Inflammatory macrophage treated with lipopolysaccharide for 1 hour (primary cell): ENCODE measurements at regions not wholly inside any gene's neighbourhood (a gene's known extent, or its start where the extent isn't known, plus 50 kb on each side); places are given as distances from the start of the nearest gene placed in this dataset.
"Not testable (repeated sequence)": the region's sequence is repeated elsewhere in the genome, so short reads cannot be mapped to it uniquely, and the experiment has no call there.

Experiments used
- DNase-seq, 2 donors: peaks; one replicate each; pipeline ENCODE4 v3.0.0-alpha.2; 2020 to 2022

DNA sequence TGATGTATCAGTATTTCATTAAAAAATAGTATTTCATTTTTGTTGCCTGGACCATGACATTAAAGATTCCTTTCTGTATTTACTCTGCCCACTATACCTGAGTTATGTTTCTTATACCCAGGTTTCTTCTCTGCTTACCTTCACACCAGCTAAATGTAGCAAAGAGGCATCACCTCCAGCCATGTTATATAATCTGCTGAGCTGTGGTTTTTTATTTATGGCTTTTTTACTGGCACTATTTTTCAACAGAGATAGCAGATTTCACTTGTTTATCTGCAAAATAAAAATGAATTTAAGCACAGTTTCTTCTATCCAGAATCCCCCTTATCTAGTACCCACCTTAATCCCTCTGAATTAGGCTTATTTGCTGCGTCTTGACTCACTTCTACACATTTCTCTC lies 979.0 kb upstream of the MAN1A1 start:
- DNase-seq, result no peak

DNA sequence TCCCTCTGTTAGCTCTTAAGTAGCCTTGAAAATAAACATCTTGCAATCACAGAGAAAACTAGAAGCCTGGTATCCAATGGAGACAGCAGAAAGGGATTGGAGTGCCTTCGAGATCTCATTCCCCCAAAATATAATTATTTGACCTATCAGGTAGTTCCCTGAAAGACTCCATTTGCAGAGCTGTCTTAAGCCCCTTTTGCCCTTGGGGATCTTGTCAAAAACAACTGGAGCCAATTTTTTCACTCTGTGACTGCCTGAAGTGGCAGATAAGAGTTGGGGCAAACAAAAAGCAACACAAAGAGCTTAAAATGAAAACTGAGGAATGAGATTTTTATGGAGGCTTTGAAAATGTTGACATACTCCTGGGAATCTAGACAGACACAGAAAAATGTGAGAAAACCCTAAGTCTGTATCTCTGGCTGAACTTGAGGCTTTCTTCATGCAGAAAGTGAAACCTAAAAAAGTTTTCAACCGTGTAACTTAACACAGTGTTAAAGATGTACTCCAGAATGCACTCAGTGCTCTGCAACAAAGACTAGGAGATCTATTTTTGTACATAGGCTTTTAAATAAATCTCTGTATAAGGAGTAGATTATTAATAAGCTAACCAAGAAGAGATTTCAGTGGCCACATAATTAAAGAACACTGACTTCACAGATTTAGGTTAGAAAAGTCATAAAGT lies 971.1 kb upstream of the MAN1A1 start:
- DNase-seq, result no peak

DNA sequence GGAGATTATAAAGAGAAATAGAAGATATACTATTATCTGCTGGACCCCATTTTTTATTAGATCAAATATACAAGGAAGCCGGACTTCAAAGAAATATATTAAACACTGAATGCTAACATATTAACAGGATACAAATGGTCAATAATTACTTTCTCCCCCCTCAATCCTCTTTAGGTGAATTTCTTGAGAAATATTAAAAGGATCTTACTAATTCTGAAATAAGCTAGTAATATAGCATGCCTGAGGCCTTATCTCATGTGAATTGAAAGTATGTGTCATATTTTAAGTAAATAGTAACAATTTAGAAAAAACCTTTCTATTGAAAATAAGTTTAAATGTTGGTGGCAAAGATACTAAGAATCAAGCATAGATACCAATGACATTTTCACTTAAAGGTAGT lies 954.7 kb upstream of the MAN1A1 start:
- no peak for DNase-seq

DNA sequence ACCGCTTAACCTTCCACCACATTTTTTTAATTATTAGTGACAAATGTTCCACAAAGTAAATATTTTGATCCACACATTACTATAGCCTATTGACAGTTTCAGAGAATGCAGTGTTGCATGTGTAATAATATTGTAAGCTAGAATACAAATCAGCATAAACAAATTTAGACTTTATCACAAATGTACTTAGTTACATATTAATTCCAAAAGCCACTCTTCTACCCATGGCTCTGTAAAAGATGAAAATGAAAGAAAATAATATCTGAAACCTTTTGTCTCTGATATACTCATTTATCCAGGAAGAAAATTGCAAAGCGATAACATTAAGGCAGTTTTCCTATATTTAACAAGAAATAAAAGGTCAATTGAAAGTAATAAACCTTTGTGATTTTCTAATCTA lies 954.0 kb upstream of the MAN1A1 start:
- no peak for DNase-seq

DNA sequence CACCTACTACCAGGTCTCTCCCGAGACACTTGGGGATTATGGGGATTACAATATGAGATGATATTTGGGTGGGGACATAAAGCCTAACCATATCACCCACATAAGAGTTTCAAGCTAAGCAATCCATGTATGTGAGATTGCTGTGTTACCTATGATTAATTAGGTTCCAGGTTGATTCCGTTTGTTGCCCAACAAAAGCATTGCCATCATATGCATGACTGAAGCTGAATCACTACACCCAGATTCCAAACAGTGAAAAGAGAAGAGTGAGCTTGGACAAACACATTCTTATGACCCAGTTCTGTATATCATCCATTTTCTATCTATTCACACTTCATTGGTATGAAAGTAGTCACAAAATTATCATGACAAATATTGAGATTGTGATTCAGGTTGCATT lies 952.5 kb upstream of the MAN1A1 start:
- DNase-seq, result no peak

DNA sequence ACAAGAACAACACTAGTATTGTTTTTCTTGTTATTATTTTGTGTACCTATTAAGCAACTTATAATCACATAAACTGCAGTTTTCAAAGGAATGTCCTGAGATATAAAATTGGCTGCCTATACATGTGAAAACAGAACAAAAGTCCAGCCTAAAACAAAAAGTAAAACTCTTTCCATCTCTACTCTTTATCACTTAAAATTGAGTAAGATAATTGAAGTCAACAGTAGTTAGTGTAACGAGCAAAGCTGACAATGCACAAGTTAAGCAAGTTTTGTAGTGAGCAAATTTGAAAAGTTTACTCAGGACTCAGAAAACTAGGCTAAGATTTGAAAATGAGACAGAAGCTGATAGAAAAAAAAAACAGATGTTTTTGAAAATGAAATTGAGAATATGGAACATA lies 941.4 kb upstream of the MAN1A1 start:
- no peak for DNase-seq

DNA sequence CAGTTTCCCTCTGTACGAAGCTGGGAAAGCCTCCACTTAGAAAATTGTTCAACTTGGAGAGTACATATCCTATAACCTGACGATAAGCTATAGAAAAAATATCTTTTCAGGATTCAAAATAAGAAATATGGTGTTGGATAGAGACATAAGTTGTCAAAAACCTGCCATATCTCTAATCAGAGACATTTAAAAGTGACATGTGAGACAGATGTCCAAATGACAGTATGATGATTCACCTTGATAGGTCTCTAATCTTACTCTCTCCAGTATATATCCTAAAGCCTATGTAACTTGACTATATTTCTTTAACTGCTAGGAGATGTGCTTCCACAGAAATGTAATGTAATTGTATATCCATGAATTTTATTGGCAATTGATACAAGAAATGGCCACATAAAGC lies 932.4 kb upstream of the MAN1A1 start:
- DNase-seq, result no peak

DNA sequence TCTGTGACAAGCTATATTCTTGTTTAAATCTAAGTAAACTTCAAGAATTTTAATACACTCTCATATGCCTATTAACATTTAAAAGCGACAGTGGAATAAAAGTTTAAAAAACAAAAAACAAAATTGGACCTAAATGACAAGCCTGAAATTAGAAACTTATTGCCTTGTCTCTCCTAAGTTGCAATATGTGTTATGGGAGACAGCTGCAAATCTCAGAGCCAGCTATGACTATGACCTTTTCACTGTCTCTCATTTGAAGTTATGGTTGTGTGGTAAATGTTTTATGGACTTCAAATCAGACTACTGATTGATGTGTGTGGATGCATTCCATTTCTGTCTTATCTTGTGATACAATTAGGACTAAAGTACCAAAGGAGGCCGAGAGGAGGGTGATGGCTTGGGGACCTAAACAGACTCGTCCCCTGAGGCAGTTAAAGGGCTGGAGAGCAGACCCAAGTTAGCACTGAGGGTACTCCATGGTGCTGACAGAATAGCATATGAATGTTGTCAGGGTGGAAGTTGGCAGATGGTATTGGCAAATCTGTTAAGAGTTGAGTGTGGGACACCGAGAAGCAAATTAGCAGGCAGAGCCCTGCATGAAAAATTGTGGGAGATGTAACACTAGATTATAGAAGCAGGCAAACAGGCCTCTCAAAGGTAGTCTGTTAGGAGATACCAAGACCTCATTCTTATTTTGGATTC lies 930.1 kb upstream of the MAN1A1 start:
- DNase-seq, result no peak

DNA sequence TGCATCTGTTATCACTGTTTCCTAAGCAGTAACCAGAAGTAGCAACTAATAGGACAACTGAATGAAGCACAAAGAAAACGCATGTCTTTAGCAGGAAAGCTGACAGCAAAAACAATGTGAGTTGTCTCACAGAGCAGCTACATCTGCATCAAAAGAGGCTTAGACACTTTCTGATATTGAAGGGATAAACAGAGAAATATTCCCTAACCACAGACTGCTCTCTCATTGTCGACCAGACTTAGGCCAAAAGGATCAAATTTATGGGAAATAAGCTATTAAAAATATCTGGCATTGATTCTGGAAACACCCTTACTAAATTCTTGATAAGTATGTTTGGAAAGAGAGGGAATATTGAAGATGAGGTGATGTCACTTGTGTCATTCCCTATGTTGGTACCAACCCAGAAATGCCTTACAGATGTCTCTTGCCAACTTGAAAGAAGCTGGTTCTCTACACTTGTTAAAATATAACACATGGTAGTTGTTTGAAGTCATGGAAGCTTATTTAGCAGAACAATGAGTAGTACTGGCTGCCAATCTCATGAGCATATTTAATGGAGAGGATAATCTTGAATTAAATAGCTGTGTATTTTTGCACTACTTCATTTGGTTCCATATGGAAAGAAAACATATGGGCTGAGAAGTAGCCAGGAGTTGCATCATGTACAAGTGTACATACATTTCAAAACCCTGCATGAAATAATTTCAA lies 929.3 kb upstream of the MAN1A1 start:
- DNase-seq, result no peak

DNA sequence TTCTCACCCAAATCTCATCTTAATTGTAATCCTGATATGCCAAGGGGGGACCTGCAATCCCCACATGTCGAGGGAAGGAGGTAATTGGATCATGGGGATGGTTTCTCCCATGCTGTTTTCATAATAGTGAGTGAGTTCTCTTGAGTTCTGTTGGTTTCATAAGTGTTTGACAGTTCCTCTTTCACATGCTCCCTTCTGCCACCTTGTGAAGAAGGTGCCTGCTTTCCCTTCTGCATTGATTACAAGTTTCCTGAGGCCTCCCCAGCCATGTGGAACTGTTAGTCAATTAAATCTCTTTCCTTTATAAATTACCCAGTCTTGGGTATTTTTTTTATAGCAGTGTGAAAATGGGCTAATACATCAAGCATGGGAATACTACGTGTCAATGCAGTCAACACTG lies 925.0 kb upstream of the MAN1A1 start:
- DNase-seq, result no peak

DNA sequence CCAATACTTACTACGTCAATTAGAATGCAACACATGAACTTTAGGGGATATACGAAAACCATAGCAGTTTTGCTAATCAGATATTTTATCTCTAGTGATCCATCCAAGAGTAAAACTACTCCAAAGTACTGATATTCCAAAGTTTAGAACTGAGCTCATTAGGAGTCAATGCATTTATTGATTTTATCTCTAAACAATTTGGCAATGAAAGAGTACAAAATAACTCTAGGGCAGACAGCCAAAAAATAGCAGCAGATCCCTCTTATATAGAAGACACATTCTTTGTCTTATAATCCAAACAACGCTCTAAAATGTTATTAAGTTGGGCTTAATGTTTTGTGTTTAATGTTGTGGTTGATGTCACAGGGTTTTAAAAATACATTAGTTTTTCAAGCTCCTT lies 923.9 kb upstream of the MAN1A1 start:
- no peak for DNase-seq

DNA sequence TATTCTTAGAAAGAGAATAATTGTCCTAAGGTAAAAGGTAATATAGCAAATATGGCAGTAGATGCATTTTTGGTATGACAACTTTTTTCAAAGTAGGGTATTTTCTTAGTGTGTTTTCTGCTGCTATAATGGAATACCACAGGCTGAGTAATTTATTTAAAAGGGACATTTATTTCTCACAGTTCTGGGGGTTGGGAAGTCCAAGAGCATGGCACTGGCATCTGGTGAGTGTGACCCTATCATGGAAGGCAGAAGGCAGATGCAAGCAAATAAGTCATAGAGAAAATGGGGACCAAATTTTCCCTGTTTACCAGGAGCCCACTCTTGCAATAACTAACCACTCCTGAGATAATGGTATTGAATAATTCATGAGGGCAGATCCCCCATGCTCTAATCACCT lies 922.5 kb upstream of the MAN1A1 start:
- no peak for DNase-seq

DNA sequence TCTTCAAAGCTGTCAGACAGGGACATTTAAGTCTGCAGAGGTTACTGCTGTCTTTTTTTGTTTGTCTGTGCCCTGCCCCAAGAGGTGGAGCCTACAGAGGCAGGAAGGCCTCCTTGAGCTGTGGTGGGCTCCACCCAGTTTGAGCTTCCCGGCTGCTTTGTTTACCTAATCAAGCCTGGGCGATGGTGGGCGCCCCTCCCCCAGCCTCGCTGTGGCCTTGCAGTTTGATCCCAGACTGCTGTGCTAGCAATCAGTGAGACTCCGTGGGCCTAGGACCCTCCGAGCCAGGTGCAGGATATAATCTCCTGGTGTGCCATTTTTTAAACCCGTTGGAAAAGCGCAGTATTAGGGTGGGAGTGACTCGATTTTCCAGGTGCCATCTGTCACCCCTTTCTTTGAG lies 918.7 kb upstream of the MAN1A1 start:
- DNase-seq, result not testable (repeated sequence)

DNA sequence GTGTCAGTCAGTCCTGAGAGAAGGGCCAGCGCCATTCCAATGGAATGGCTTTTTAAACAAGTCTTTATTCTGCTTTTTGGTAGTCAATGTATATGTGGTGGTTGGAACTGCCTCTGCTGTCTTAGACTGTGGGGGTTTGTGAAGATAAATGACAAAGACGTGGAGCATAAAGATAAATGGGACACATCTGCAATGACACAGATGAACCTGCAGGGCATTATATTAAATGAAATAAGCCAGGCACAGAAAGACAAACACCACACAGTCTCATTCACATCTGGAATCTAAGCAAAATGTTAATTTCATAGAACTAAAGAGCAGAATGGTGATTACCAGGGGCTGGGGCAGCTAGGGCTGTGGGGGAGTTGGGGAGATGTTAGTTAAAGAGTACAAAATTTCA lies 912.8 kb upstream of the MAN1A1 start:
- no peak for DNase-seq

DNA sequence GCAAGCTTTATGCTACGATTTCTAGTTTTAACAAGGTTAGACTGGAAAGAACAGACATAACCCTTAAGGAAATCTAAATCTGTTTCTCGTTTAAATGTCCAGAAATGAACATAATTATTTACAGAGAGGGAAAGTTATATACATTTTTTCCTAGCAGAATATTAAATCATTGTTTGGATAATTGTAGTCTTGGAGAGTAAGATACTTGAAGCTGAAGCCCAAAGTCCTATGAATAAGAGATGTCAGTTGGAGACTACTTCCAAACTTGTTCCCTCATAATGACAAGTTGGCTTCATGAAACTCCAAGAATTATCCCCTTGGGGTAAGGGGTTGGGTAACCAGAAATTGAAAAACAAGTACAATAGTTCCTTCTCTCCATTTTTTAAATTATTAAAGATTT lies 911.1 kb upstream of the MAN1A1 start:
- no peak for DNase-seq

DNA sequence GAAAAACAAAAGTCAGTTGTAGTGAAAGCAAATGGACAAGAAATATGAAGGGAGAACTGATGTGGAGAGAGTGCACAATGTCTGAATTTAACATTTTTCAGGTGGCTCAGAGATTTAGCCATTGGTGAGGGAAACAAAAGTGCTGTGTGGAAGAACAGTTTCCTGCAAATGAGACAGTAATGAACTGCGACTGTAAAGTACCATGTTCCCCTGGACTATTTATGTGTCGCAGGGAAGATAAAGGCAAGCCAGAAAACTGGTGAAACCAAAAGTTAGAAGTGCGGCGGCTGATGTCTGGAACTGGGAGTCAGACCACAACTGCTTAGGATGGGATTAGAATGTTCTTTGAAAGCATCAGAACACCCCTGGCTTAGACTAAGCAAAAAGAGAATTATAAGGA lies 905.1 kb upstream of the MAN1A1 start:
- DNase-seq, result no peak

DNA sequence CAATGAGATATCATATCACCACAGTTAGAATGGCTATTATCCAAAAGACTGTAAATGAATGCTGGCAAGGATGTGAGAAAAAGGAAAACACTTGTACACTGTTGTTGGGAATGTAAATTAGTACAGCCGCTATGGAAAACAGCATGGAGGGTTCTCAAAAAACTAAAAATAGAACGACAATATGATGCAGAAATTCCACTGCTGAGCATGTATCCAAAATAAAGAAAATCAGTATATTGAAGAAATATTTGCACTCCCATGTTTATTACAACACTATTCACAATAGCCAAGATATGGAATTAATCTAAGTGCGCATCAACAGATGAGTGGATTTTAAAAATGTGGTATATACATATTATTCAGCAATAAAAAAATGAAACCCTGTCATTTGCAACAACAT lies 898.9 kb upstream of the MAN1A1 start:
- no peak for DNase-seq

DNA sequence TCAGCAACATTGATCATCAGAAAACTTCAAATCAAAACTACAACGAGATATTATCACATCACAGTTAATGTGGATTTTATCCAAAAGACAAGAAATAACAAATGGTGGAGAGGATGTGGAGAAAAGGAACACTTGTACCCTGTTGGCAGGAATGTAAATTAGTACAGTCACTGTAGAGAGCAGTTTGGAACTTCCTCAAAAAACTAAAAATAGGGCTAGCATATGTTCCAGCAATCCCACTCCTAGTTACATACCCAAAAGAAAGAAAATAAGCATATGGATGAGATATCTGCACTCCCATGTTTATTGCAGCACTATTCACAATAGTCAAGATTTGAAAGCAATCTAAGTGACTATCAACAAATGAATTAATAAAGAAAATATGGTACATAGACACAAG lies 887.7 kb upstream of the MAN1A1 start:
- no peak for DNase-seq

DNA sequence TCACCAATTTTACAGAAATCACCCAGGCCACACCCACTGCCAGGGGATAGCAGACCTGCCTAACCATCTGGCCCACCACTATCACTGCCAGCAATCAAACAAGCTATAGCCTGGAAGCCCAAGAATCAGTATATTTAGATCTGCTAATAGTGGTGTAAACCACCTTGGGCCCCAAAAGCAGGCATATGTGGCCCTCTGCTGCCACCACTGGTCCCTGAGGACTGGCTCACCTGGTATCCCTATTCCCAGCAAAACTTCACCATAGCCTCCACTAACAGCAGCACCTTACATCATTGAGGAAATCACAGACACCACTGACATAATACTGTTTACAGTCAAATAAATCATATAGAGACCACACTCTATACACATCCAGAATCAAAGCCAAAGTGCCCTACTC lies 880.4 kb upstream of the MAN1A1 start:
- DNase-seq, result no peak

DNA sequence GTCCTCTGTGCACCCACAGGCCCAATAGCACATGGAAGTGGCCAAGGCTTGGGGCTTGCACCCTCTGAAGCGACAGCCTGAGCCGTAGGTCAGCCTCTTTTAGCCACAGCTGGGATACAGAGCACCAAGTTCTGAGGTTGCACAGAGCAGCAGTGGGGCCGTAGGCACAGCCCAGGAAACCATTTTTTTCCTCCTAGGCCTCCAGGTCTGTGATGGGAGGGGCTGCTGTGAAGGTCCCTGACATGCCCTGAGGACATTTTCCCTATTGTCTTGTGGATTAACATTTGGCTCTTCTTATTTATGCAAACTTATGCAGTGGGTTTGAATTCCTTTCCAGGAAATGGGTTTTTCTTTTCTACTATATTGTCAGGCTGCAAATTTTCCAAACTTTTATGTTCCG lies 878.7 kb upstream of the MAN1A1 start:
- DNase-seq, result no peak

DNA sequence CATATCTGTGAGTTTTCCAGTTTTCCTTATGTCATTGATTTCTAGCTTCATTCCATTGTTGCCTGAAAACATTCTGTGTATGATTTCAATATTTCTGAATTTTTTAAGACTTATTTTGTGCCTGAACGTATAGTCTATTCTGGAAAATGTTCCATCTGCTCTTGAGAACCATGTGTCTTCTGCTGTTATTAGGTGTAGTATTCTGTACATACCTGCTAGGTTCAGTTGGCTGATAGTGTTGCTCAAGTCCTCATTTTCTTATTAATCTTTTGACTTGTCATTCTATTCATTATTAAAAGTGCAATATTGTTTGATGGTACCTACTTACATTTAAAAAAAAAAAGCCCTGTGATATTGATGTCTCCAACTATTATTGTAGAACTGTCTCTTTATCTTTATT lies 869.8 kb upstream of the MAN1A1 start:
- no peak for DNase-seq

DNA sequence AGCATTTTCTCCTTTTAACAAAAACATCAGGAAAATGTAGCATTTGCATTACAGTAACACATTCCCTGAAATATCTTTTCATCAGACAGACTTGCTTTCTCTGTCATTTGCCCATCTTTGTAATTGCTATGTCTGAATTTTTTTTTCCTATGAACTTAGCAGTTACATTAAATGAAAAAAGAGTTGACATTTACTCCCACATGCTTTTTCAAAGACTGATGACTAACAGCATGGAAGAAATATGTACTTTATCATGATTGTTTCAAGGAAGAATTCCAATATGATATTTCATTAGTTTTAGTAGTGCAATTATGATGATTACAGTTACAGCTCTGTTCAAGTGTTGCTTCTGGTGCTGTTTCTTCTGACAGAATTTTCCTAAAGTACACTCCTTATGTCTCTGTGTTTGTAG lies 864.5 kb upstream of the MAN1A1 start:
- DNase-seq, result no peak

DNA sequence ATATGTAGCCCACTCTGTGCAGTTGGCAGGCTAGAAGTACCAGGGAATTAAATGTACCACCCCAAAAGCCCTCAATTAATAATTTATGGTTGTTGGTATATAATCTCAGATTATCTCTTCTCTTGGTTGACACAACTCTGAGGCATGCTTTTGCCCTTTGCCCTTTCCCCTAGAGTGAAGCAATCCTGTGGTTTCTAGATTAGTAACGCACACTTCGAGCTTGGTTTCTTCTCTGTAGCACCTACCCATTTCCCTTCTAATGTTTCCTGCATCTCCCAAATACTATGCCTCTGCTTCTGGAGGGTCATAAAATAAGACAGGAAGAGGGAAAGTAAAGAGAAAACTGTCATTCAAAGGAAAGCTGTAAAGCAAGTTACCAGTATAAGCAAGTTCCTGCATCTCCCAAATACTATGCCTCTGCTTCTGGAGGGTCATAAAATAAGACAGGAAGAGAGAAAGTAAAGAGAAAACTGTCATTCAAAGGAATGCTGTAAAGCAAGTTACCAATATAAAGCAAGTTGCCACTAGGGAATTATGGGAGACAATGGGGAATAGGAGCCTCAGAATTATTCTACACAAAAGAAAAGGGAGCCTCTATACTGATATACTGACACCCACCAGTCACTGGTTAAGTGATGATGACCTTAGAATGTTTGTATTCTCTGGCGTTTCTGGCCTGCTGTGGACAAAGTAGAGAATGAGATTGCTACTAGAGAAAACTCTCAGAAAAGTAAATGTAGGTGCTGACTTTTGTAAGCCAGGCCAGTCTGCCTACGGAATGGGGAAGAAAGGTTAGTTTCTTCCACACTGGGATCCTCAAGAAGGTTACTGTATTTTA lies 862.6 kb upstream of the MAN1A1 start:
- DNase-seq, result no peak

DNA sequence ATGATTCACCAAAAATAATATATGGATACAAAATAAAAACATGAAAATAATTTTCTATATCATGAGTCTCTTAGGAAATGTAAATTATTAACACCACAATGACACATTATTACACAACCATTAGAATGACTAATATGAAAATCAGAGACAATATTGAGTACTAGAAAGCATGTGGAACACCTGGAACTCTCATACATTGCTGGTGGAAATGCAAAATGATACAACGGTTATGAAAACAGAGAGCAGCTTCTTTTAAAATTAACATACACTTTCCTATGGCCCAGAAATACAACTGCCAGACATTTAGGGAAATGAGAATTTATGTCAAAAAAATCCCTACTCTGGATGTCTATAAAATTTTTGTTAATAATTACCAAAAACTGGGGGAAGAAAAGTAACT lies 853.3 kb upstream of the MAN1A1 start:
- no peak for DNase-seq
